Mucosa of descending colon (tissue), 3 donors: ENCODE measurements at regions not wholly inside any gene's neighbourhood (a gene's known extent, or its start where the extent isn't known, plus 50 kb on each side); places are given as distances from the start of the nearest gene placed in this dataset.

Experiments used
- ATAC-seq: fragments of 200-7000 bp; cut with Tn5 transposase; one replicate; pipeline ENCODE4 v1.9.1; 2020; ENCODE audit warnings: mild to moderate bottlenecking, moderate library complexity
- DNase-seq, 3 donors: peaks; one replicate each; pipeline ENCODE4 v3.0.0-alpha.2; 2020
- H3K36me3 ChIP-seq: fragments of 200-600 bp; one replicate; pipeline ENCODE4 v1.8.0; 2021; ENCODE audit warnings: low read depth, mild to moderate bottlenecking
- H3K4me1 ChIP-seq: fragments of 200-600 bp; one replicate; pipeline ENCODE4 v1.8.0; 2021; ENCODE audit warnings: low read depth, mild to moderate bottlenecking
- H3K4me3 ChIP-seq: fragments of 200-600 bp; one replicate; pipeline ENCODE4 v1.8.0; 2021; ENCODE audit warnings: mild to moderate bottlenecking
- H3K9me3 ChIP-seq: fragments of 200-600 bp; one replicate; pipeline ENCODE4 v1.8.0; 2021; ENCODE audit warnings: mild to moderate bottlenecking
- intact Hi-C, 2 donors: fragments of 100-400 bp; cut with DNase I in 1 of 2; cut with micrococcal nuclease in 1 of 2; formaldehyde crosslinking; loops; one replicate each; pipeline versions ENCODE4 v1.11.0 to v1.11.1; 2022; cut with DNase I, micrococcal nuclease
- TF ChIP-seq, protein P1 (sequence below): fragments of 200-600 bp; IDR thresholded peaks from one replicate; pipeline ENCODE4 v1.8.0; 2022; ENCODE audit warnings: antibody characterized with exemption, mild to moderate bottlenecking
- donor health status: DM: no; HTN: no; CAD: no; lungs with moderate emphysema.
- donor health status: DM: no; HTN: no; CAD: no.
- donor health status: DM: no; HTN: yes; CAD: no.

DNA sequence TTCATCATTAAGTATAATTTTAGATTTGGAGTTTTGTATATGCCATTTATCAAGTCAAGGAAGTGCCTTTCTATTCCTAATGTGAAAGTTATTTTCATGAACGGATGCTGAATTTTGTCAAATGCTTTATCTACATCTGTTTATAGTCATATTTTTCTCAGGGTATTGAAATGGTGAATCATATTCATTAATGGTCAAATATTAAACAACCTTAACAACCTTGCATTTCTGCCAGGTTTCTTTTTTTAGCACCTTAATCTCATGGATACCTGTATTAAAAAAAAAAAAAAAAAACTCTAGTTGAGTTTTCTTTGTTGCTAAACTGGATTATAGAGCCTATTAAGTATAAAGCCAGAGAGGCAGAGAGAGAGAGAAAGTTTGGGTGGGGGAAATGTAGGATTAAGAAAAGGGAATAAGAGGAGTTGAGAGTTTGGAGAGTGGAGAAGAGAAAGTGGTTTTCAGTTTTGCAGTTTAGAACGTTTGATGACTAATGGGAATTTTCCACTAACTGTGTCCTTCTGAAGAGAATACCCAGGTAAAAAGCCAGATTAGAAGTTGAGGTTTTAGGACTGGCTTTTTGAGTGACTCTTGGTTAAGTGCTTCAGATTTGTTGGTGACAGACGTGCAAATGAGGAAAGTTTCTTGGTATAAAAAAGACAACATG is 305.0 kb downstream of the HLX start:
- ATAC-seq (no peak), DNase-seq (no peak)
- Histone ChIP-seq H3K4me1 (no peaks in the 10 kb centered on the region), H3K4me3 (no peak overlapping the region), H3K36me3 (no peaks in the 10 kb centered on the region), H3K9me3 (no peaks in the 10 kb centered on the region)
- TF ChIP-seq, protein P1, sequence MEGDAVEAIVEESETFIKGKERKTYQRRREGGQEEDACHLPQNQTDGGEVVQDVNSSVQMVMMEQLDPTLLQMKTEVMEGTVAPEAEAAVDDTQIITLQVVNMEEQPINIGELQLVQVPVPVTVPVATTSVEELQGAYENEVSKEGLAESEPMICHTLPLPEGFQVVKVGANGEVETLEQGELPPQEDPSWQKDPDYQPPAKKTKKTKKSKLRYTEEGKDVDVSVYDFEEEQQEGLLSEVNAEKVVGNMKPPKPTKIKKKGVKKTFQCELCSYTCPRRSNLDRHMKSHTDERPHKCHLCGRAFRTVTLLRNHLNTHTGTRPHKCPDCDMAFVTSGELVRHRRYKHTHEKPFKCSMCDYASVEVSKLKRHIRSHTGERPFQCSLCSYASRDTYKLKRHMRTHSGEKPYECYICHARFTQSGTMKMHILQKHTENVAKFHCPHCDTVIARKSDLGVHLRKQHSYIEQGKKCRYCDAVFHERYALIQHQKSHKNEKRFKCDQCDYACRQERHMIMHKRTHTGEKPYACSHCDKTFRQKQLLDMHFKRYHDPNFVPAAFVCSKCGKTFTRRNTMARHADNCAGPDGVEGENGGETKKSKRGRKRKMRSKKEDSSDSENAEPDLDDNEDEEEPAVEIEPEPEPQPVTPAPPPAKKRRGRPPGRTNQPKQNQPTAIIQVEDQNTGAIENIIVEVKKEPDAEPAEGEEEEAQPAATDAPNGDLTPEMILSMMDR = no peak
- intact Hi-C loops = no loop called here

DNA sequence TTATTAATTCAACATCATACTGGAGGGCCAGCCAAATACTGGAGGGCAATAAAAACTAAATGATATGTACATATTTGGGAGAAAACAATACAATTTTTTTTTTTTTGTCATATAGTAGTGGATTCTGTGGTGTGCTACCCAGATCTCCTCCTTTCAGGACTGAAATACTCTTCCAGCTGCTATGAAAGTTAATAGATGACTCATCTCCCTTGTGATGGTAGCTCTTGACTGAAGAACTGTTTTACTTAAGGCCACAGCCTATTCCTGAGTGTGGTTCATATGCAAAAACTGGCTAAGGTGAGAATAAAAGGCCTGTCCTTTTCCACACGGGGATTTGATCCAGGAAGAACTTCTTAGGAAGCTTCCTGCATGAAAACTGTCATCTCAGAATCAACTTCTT is 307.9 kb downstream of the HLX start:
- intact Hi-C loops = no loop called here
- no peak for ATAC-seq
- TF ChIP-seq, protein P1 = no peak
- Histone ChIP-seq H3K4me3 (no peak overlapping the region), H3K4me1 (no peaks in the 10 kb centered on the region), H3K9me3 (no peaks in the 10 kb centered on the region), H3K36me3 (no peaks in the 10 kb centered on the region)
- DNase-seq = no peak

DNA sequence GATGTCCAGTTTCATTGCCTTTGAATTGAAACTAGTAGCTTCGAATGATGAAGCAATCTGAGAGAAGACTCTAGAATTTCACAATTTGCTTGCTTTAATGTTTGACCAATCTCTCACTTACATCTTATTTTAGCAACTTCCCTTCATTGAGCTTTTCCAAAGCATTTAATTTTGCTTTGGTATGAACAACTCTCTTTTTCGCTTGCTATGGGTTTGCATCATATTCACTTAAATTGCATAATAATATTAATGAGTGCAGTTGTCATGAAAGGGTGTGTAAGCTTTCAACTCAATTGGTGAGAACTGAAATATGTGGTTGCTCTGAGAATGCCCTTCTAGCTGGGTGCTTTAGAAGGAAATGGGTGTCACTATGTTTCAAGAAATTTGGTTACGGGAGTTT is 309.2 kb downstream of the HLX start:
- DNase-seq (no peak), ATAC-seq (no peak)
- intact Hi-C loops = no loop called here
- H3K9me3 ChIP-seq = no peaks in the 10 kb centered on the region
- H3K4me1 ChIP-seq = no peaks in the 10 kb centered on the region
- TF ChIP-seq, protein P1 = no peak
- H3K4me3 ChIP-seq = no peak overlapping the region
- H3K36me3 ChIP-seq = no peaks in the 10 kb centered on the region

DNA sequence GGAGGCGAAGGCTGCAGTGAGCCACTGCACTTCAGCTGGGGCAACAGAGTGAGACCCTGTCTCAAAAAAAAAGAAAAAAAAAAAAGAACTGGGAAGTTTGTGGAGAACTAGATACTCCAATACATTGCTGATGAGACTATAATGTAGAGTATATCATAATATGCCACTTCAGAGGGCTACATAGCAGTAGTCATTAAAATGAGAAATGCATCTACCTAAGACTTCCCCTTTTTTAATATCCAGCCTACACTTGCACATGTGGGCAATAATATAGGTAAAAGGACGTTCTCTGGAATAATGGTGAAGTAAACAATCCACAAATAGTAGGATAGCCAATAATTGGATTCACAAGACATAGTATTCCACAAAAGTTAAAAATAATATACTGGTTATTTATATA is 311.0 kb downstream of the HLX start:
- H3K4me3 ChIP-seq = no peak overlapping the region
- intact Hi-C loops = no loop called here
- H3K36me3 ChIP-seq = no peaks in the 10 kb centered on the region
- no peaks in the 10 kb centered on the region for H3K4me1 ChIP-seq
- ATAC-seq (no peak), DNase-seq (no peak)
- H3K9me3 ChIP-seq = no peaks in the 10 kb centered on the region
- TF ChIP-seq, protein P1 = no peak

DNA sequence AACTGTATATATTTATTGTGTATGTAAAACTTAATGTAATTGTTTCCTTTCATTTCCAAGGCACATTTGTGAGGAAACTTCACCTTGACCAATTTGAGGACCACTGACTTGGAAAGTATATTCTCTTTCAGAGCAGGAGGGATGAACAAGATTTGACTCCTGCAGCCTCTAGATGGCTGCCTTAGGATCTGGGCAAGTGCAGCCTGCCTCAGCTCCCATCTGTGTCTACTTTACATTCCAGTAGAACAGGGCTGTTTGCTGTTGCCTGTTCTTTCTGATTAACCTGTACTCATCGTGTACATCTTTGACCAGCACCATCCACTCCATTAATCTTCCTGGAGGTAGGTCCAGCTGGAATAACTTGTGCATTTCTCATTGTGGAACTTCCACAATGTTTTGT is 312.8 kb downstream of the HLX start:
- intact Hi-C loops = no loop called here

More for the DNA sequence above, 312.8 kb downstream of the HLX start:
- TF ChIP-seq, protein P1 = no peak
- ATAC-seq = no peak
- no peak for DNase-seq
- Histone ChIP-seq H3K36me3 (no peaks in the 10 kb centered on the region), H3K9me3 (no peaks in the 10 kb centered on the region), H3K4me1 (no peaks in the 10 kb centered on the region), H3K4me3 (no peak overlapping the region)
